ENCODE measurements at regions not wholly inside any gene's neighbourhood (a gene's known extent, or its start where the extent isn't known, plus 50 kb on each side); places are given as distances from the start of the nearest gene placed in this dataset.
"Not testable (repeated sequence)": the region's sequence is repeated elsewhere in the genome, so short reads cannot be mapped to it uniquely, and the experiment has no call there.

DNA sequence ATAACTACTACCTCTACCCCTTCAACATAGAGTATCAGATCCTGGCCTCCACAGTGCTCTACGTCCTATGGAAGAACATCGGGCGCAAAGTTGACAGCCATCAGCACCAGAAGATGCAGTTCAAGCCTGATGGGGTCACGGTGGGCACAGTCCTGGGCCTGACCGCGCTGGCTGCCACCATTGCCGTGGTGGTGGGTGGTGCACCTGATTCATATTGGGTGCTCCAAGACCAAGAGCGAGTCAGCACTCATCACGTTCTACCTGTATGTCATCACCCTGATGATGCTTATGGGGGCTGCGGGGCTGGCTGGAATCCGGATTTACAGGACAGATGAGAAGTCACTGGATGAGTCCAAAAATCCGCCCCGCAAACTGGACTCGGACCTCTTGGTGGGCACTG is 846.4 kb downstream of the RPIA start:
- H3K27me3 Mint-ChIP-seq; H3K27ac Mint-ChIP-seq; DNase-seq; H3K9me3 Mint-ChIP-seq (ENCODE audit: low read depth); ATAC-seq; H3K4me1 Mint-ChIP-seq; H3K36me3 Mint-ChIP-seq; H3K4me3 Mint-ChIP-seq; CTCF ChIA-PET: not testable (repeated sequence)

- CTCF ChIA-PET; H3K27me3 Mint-ChIP-seq; H3K9me3 Mint-ChIP-seq (ENCODE audit: low read depth); H3K27ac Mint-ChIP-seq; H3K36me3 Mint-ChIP-seq; ATAC-seq; DNase-seq; H3K4me3 Mint-ChIP-seq; H3K4me1 Mint-ChIP-seq: not testable (repeated sequence)
Observed at GRCh38 chr2:89544110-89544509, 852.6 kb downstream of the RPIA start.

- CTCF ChIA-PET; H3K27me3 Mint-ChIP-seq; DNase-seq; H3K9me3 Mint-ChIP-seq (ENCODE audit: low read depth); H3K36me3 Mint-ChIP-seq; H3K27ac Mint-ChIP-seq; H3K4me3 Mint-ChIP-seq; H3K4me1 Mint-ChIP-seq; ATAC-seq: not testable (repeated sequence)
Observed at GRCh38 chr2:89579154-89579553, 887.7 kb downstream of the RPIA start.

- H3K36me3 Mint-ChIP-seq; ATAC-seq; H3K27ac Mint-ChIP-seq; H3K27me3 Mint-ChIP-seq; CTCF ChIA-PET; DNase-seq; H3K4me1 Mint-ChIP-seq; H3K4me3 Mint-ChIP-seq; H3K9me3 Mint-ChIP-seq (ENCODE audit: low read depth): not testable (repeated sequence)
Observed at GRCh38 chr2:89582816-89583215, 891.3 kb downstream of the RPIA start.

GRCh38 chr2:89584046-89584445 is 892.6 kb downstream of the RPIA start:
- H3K27ac Mint-ChIP-seq; H3K9me3 Mint-ChIP-seq (ENCODE audit: low read depth); H3K36me3 Mint-ChIP-seq; CTCF ChIA-PET; DNase-seq; H3K4me3 Mint-ChIP-seq; ATAC-seq; H3K27me3 Mint-ChIP-seq; H3K4me1 Mint-ChIP-seq: not testable (repeated sequence)

GRCh38 chr2:89584868-89585557 is 893.5 kb downstream of the RPIA start:
- peak overlapping the region; percentile 15 for H3K4me3 Mint-ChIP-seq

DNA sequence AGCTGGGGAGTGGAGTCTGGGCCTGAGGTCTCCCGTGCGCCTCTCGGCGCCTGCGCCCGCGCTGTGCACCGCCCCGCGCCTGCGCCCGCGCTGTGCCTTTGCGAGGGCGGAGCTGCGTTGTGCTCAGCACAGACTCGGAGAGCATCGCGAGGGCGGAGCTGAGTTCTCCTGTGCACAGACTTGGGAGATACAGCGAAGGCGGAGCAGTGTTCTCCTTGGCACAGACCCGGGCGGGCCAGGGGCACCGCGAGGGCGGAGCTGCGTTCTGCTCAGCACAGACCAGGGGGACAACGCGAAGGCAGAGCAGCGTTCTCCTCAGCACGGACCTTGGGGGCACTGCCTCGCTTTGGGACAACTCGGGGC is 894.1 kb downstream of the RPIA start:
- H3K27me3 Mint-ChIP-seq; H3K4me1 Mint-ChIP-seq; H3K36me3 Mint-ChIP-seq; CTCF ChIA-PET; H3K9me3 Mint-ChIP-seq (ENCODE audit: low read depth); H3K27ac Mint-ChIP-seq: not testable (repeated sequence)
- peak; percentile 48 for DNase-seq
- peak overlapping the region; percentile 69 for H3K4me3 Mint-ChIP-seq
- peak; percentile 92 for ATAC-seq

More at GRCh38 chr2:89584868-89585557, 893.5 kb downstream of the RPIA start:
- H3K27me3 Mint-ChIP-seq; CTCF ChIA-PET; DNase-seq; H3K27ac Mint-ChIP-seq; ATAC-seq; H3K4me1 Mint-ChIP-seq; H3K9me3 Mint-ChIP-seq (ENCODE audit: low read depth); H3K36me3 Mint-ChIP-seq: not testable (repeated sequence)

DNA sequence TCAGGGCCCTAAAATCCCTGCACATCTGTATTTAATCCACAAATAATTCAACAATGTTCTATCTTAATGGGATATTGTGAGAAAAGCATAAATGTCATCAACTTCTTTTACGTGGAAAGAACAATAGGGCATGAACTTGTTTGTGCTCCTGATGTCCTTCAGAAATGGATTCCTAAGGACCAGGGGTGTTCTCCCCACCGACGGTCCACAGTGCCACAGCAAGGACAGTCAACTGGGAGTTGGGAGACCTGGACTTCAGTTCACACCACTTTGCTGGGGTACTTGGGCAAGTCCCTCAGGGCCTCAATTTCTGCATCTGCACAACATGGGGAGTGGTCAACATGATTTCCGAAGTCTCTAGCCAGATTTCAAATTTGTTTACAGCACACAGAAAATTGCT is 908.4 kb downstream of the RPIA start:
- H3K4me1 Mint-ChIP-seq; H3K9me3 Mint-ChIP-seq (ENCODE audit: low read depth); DNase-seq; H3K27ac Mint-ChIP-seq; H3K4me3 Mint-ChIP-seq; CTCF ChIA-PET; H3K36me3 Mint-ChIP-seq; ATAC-seq; H3K27me3 Mint-ChIP-seq: not testable (repeated sequence)

DNA sequence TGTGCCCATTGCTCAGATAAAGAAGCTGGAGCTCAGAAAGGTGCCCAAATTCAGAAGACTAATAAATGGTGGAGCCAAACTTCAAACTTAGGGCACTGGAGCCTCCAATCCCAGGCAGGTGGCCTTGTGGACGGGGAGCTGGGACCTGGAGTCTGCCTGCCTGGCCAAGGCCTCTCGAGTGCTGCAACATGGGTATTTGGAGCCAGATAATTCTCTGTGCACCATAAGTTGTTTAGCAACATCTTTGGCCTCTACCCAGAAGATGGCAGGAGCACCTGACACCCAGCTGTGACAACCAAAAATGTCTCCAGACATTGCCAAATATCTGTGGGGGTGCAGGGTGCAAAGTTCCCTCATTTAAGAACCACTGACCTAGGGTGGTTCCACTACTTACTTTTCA is 915.0 kb downstream of the RPIA start:
- DNase-seq; H3K36me3 Mint-ChIP-seq; CTCF ChIA-PET; H3K9me3 Mint-ChIP-seq (ENCODE audit: low read depth); H3K27ac Mint-ChIP-seq; H3K27me3 Mint-ChIP-seq; H3K4me1 Mint-ChIP-seq; H3K4me3 Mint-ChIP-seq; ATAC-seq: not testable (repeated sequence)

DNA sequence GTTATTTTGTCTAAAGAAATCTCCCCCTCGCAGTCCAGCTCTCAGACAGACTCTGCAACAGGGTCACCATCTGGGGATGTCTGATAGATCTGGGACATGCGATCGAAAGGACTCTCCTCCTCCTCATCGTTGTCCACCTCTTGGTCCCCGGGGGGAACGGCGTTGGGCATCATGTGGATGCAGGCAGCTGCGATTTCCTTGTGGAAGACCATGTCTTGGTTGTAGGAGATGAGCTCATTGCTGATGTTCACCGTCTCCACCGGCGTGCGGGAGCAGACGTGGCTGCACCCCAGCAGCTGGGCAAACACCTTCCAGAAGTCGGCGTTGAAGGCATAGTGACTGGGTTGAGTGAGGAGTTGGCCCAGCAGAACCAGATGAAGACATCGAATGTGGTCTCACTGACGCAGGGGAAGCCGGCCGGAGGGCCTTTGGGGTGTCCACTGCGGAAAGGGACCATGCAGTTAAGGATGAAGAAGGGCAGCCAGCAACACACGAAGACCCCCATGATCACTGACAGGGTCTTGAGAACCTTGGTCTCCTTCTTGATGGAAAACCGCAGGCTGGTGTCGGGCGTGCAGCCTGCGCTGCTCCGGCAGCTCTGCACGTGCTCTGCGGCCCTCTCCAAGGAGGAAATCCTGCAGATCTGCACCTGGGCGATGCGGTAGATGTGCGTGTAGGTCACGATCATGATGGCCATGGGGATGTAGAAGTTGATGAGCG is 918.9 kb downstream of the RPIA start:
- H3K4me1 Mint-ChIP-seq; H3K36me3 Mint-ChIP-seq; DNase-seq; H3K4me3 Mint-ChIP-seq; H3K27me3 Mint-ChIP-seq; H3K27ac Mint-ChIP-seq; ATAC-seq; H3K9me3 Mint-ChIP-seq (ENCODE audit: low read depth); CTCF ChIA-PET: not testable (repeated sequence)

- H3K4me3 Mint-ChIP-seq; H3K4me1 Mint-ChIP-seq; ATAC-seq; DNase-seq; CTCF ChIA-PET; H3K27me3 Mint-ChIP-seq; H3K27ac Mint-ChIP-seq; H3K9me3 Mint-ChIP-seq (ENCODE audit: low read depth); H3K36me3 Mint-ChIP-seq: not testable (repeated sequence)
Observed at GRCh38 chr2:89610927-89611515, 919.5 kb downstream of the RPIA start.

DNA sequence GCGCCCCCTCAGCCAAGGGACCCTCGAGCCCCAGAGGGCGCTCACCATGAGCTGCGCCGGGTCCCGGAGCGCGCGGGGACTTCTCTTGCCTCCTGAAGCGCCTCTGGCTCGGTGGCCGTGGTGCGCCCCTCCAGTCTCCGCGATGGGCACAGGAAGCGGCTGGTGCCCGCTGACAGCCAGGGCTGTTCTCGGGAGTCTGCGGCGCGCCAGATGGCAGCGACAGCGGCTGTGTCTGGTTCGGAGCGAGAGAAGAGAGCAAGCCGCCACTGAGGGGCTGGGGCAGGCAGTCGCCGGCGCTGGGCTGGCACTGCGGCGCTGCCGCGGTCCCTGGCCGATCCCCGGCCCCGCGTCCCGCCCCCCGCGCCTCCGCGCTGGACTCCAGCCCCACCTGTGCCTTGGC is 920.2 kb downstream of the RPIA start:
- H3K36me3 Mint-ChIP-seq; H3K4me1 Mint-ChIP-seq; H3K4me3 Mint-ChIP-seq; DNase-seq; ATAC-seq; H3K9me3 Mint-ChIP-seq (ENCODE audit: low read depth); H3K27ac Mint-ChIP-seq; H3K27me3 Mint-ChIP-seq; CTCF ChIA-PET: not testable (repeated sequence)

- H3K27ac Mint-ChIP-seq; H3K9me3 Mint-ChIP-seq (ENCODE audit: low read depth); H3K27me3 Mint-ChIP-seq; H3K4me1 Mint-ChIP-seq; CTCF ChIA-PET; H3K36me3 Mint-ChIP-seq; DNase-seq; H3K4me3 Mint-ChIP-seq; ATAC-seq: not testable (repeated sequence)
Observed at GRCh38 chr2:89649268-89649667, 957.8 kb downstream of the RPIA start.

DNA sequence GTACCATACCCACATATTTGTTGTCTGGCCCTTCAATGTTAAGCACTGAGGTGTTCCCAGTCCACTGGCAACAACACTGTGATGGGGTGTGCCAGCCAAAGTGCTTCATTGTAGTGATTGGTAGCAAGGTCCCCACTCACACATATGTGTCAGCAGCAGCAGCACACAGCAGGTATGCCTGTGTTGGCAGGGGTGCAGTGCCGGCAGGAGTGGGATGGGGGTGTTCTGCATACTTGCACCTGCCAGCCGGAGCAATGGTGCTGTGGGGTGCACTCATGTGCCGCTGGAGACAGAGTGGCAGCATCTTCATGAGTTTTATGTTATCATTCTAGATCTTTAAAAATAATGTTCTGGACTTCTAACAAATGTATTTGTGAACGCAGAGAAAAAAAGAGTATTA is 987.8 kb downstream of the RPIA start:
- H3K4me1 Mint-ChIP-seq; H3K4me3 Mint-ChIP-seq; ATAC-seq; H3K36me3 Mint-ChIP-seq; DNase-seq; H3K9me3 Mint-ChIP-seq (ENCODE audit: low read depth); CTCF ChIA-PET; H3K27me3 Mint-ChIP-seq; H3K27ac Mint-ChIP-seq: not testable (repeated sequence)

Measured in activated CD8-positive, alpha-beta memory T cell treated with anti-CD3 and anti-CD28 coated beads, Interleukin-2, amount 10 ng/mL, durations not matched to agents 7 days and 5 days (primary cell).